HCT116 (cell line): ENCODE measurements at regions not wholly inside any gene's neighbourhood (a gene's known extent, or its start where the extent isn't known, plus 50 kb on each side); places are given as distances from the start of the nearest gene placed in this dataset.

Experiments
- ATAC-seq: fragments of 200-7000 bp; cut with Tn5 transposase; 2 replicates; pipeline ENCODE4 v1.9.1; 2020; ENCODE audit warnings: mild to moderate bottlenecking, moderate library complexity
- BruUV-seq: library from RNA; stranded (reverse); fragments of 400-500 nt; replicated peaks from 2 replicates; lab custom pipeline; 2021; lab: Mats Ljungman, UMichigan
- CTCF ChIA-PET: fragments of 300-600 bp; sonication (Branson Sonifier 250); formaldehyde crosslinking; loops from one replicate; lab custom pipeline; 2021; ENCODE audit warnings: antibody characterized with exemption; lab: Charles Lee
- POLR2A ChIA-PET: fragments of 300-600, 350-600 bp; sonication (Branson Sonifier 250); formaldehyde crosslinking; loops from one replicate; lab custom pipeline; 2021; ENCODE audit warnings: antibody characterized with exemption; lab: Charles Lee
- RAD21 ChIA-PET, 2 experiments: fragments of 300-600 bp; sonication (Branson Sonifier 250); formaldehyde crosslinking; loops; one replicate each; lab custom pipeline; 2023; ENCODE audit warnings: low total read pairs in 2 of 2; ENCODE audit not compliant: uncharacterized antibody in 2 of 2, unreplicated experiment in 2 of 2, low non-redundant PET in 1 of 2; lab: Charles Lee
- DNase-seq: peaks from one replicate; pipeline ENCODE4 v3.0.0-alpha.2; 2010; ENCODE audit warnings: low read depth, low spot score
- H2AFZ ChIP-seq: fragments of 200-600 bp; shearing (Covaris generic), sonication (generic); 2 replicates; pipeline ENCODE4 v1.6.1; 2017; ENCODE audit warnings: low read depth, mixed run types, mixed read lengths, antibody characterized with exemption, low read length; ENCODE audit not compliant: poor library complexity, severe bottlenecking
- H3K27ac ChIP-seq: 2 replicates; pipeline ENCODE4 v1.5.1; 2012; ENCODE audit warnings: low read depth, low read length
- H3K27me3 ChIP-seq: fragments of 200-600 bp; sonication (generic); 2 replicates; pipeline ENCODE4 v1.6.1; 2016; ENCODE audit warnings: mixed run types, low read length, mixed read lengths; ENCODE audit not compliant: insufficient read depth
- H3K36me3 ChIP-seq, 2 experiments: fragments of 200-500 bp in 1 of 2; fragments of 200-600 bp in 1 of 2; sonication (Bioruptor generic) in 1 of 2; sonication (generic) in 1 of 2; 2 replicates each; pipeline versions ENCODE4 v1.5.1 to v1.6.1; 2014 to 2016; ENCODE audit warnings: low read length in 2 of 2, inconsistent platforms in 1 of 2, mixed read lengths in 1 of 2, mixed run types in 1 of 2; ENCODE audit not compliant: insufficient read depth in 2 of 2, control insufficient read depth in 1 of 2
- H3K4me1 ChIP-seq, 2 experiments: fragments of 200-600 bp in 1 of 2; sonication (generic) in 1 of 2; 2 replicates each; pipeline versions ENCODE4 v1.5.1 to v1.6.1; 2012 to 2017; ENCODE audit warnings: low read length in 2 of 2, inconsistent platforms in 1 of 2, mild to moderate bottlenecking in 1 of 2, mixed read lengths in 1 of 2, mixed run types in 1 of 2, moderate library complexity in 1 of 2; ENCODE audit not compliant: insufficient read depth in 2 of 2, control insufficient read depth in 1 of 2
- H3K4me2 ChIP-seq: fragments of 200-600 bp; sonication (generic); 2 replicates; pipeline ENCODE4 v1.6.1; 2017; ENCODE audit warnings: mixed run types, low read length, mixed read lengths
- H3K4me3 ChIP-seq, 2 experiments: fragments of 200-600 bp in 1 of 2; sonication (generic) in 1 of 2; replicated peaks in 1 of 2; 2 replicates each; pipeline ENCODE4 v1.5.1; 2011 to 2016; ENCODE audit warnings: low read length in 2 of 2, control low read depth in 1 of 2, low read depth in 1 of 2, mild to moderate bottlenecking in 1 of 2, mixed read lengths in 1 of 2, mixed run types in 1 of 2
- H3K79me2 ChIP-seq: fragments of 200-600 bp; sonication (generic); 2 replicates; pipeline ENCODE4 v1.6.1; 2017; ENCODE audit warnings: mild to moderate bottlenecking, mixed run types, low read length, moderate library complexity, mixed read lengths; ENCODE audit not compliant: insufficient read depth
- H3K9ac ChIP-seq: fragments of 200-600 bp; sonication (generic); 2 replicates; pipeline ENCODE4 v1.6.1; 2016; ENCODE audit warnings: low read length, mixed read lengths
- H3K9me2 ChIP-seq: fragments of 200-600 bp; sonication (generic), shearing (Covaris generic); 2 replicates; pipeline ENCODE4 v1.6.1; 2017; ENCODE audit warnings: mixed run types, mild to moderate bottlenecking, moderate library complexity; ENCODE audit not compliant: insufficient read depth
- H3K9me3 ChIP-seq, 2 experiments: fragments of 200-500 bp in 1 of 2; fragments of 200-600 bp in 1 of 2; sonication (Bioruptor generic) in 1 of 2; sonication (generic) in 1 of 2; 2 replicates each; pipeline ENCODE4 v1.6.1; 2014 to 2017; ENCODE audit warnings: low read length in 2 of 2, mixed read lengths in 2 of 2, inconsistent platforms in 1 of 2, low read depth in 1 of 2, mild to moderate bottlenecking in 1 of 2, mixed run types in 1 of 2, moderate library complexity in 1 of 2; ENCODE audit not compliant: control insufficient read depth in 1 of 2, insufficient read depth in 1 of 2
- H4K20me1 ChIP-seq: fragments of 200-600 bp; sonication (generic), shearing (Covaris generic); 2 replicates; pipeline ENCODE4 v1.6.1; 2017; ENCODE audit warnings: mixed run types, mild to moderate bottlenecking, moderate library complexity; ENCODE audit not compliant: insufficient read depth
- CBX3 ChIP-seq: IDR thresholded peaks from 2 replicates; pipeline ENCODE4 v1.6.1; 2012; ENCODE audit warnings: low read depth
- EGR1 ChIP-seq: IDR thresholded peaks from 2 replicates; pipeline ENCODE4 v1.6.1; 2012; ENCODE audit warnings: low read depth
- JUND ChIP-seq: IDR thresholded peaks from 2 replicates; pipeline ENCODE4 v1.6.1; 2012
- RAD21 ChIP-seq: IDR thresholded peaks from 2 replicates; pipeline ENCODE4 v1.6.1; 2012; ENCODE audit warnings: low read depth, mild to moderate bottlenecking
- REST ChIP-seq: IDR thresholded peaks from 2 replicates; pipeline ENCODE4 v1.6.1; 2012; ENCODE audit warnings: low read depth
- ZNF274 ChIP-seq: fragments of 200-500 bp; sonication (Bioruptor generic); IDR thresholded peaks from 2 replicates; pipeline ENCODE4 v1.6.1; 2014; ENCODE audit warnings: mild to moderate bottlenecking, low read depth, low read length, inconsistent platforms
- intact Hi-C: fragments of 100-400 bp; cut with micrococcal nuclease; formaldehyde crosslinking; loops from 2 replicates; pipeline ENCODE4 v1.10.0; 2022
- TF ChIP-seq, protein P1 (sequence below): IDR thresholded peaks from 2 replicates; pipeline ENCODE4 v1.6.1; 2011; ENCODE audit warnings: mild to moderate bottlenecking, low read length, moderate library complexity; ENCODE audit not compliant: insufficient replicate concordance; ENCODE audit errors: extremely low read depth

DNA sequence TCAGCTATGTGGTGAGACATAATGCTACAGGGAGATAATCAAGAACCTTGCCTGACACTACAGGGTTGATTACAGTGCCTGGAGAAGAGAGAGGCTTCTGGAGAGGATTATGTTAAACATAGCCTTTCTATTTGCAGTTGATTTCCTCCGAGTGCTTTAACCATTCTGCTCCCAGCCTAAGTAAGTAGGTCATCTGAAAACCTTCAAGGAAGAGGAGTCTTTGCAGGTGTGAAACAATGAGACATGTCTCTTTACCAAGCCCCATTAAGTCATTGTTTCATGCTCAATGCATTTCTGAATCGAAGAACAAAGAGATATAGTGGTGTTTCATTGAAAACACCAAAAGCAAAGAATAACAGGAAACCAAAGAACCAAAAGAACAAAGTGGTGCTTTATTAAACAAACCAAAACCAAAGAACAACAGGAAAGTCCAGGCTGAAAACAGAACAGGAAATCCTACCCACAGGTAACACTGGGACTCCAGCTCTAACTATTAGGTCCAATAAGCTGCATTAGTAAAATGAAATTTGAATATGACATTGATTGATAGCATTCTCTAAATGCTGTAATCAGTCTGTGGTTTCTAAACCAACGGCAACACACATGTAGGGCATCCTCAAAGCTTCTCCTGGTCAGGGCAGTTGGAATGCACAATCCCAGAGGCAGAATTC, 113.3 kb upstream of the SPATA31D4 start:
- Histone ChIP-seq H3K79me2 (no peaks in the 10 kb centered on the region), H3K4me2 (no peak overlapping the region), H3K9me3 (no peaks in the 10 kb centered on the region)
- TF ChIP-seq CBX3 (no peak), REST (no peak), JUND (no peak), ZNF274 (no peak), EGR1 (no peak), RAD21 (no peak)
- TF ChIP-seq, protein P1, sequence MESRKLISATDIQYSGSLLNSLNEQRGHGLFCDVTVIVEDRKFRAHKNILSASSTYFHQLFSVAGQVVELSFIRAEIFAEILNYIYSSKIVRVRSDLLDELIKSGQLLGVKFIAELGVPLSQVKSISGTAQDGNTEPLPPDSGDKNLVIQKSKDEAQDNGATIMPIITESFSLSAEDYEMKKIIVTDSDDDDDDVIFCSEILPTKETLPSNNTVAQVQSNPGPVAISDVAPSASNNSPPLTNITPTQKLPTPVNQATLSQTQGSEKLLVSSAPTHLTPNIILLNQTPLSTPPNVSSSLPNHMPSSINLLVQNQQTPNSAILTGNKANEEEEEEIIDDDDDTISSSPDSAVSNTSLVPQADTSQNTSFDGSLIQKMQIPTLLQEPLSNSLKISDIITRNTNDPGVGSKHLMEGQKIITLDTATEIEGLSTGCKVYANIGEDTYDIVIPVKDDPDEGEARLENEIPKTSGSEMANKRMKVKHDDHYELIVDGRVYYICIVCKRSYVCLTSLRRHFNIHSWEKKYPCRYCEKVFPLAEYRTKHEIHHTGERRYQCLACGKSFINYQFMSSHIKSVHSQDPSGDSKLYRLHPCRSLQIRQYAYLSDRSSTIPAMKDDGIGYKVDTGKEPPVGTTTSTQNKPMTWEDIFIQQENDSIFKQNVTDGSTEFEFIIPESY: no peak
- TF ChIP-seq, all 23 proteins: peak for 0
- H3K4me3 ChIP-seq: no peak overlapping the region
- ATAC-seq (no peak), DNase-seq (no peak)
- H3K27ac ChIP-seq: no peak overlapping the region
- H3K9ac ChIP-seq: no peak overlapping the region
- no peaks in the 10 kb centered on the region for H3K9me2 ChIP-seq
- BruUV-seq: no TSS peak
- no peaks in the 10 kb centered on the region for H3K27me3 ChIP-seq
- ChIA-PET POLR2A (no interaction called here), RAD21 (no interaction called here), CTCF (no interaction called here)
- intact Hi-C loops: no loop called here
- H3K36me3 ChIP-seq: no peaks in the 10 kb centered on the region
- H4K20me1 ChIP-seq: no peaks in the 10 kb centered on the region
- no peak overlapping the region for H2AFZ ChIP-seq
- no peaks in the 10 kb centered on the region for H3K4me1 ChIP-seq
